ENCODE measurements at regions not wholly inside any gene's neighbourhood (a gene's known extent, or its start where the extent isn't known, plus 50 kb on each side); places are given as distances from the start of the nearest gene placed in this dataset.
"Not testable (repeated sequence)": the region's sequence is repeated elsewhere in the genome, so short reads cannot be mapped to it uniquely, and the experiment has no call there.

GRCh38 chr2:129798626-129799025, 180.8 kb upstream of the RAB6C start:
- DNase-seq: no peak
- H3K27me3 Mint-ChIP-seq (ENCODE audit: low read depth in 3 of 3): peaks cover 0 to 7% (median 2%) of the 10 kb centered on the region in 3 donors
- no peak overlapping the region for H3K4me3 Mint-ChIP-seq
- no peaks in the 10 kb centered on the region for H3K9me3 Mint-ChIP-seq
- H3K36me3 Mint-ChIP-seq: no peaks in the 10 kb centered on the region
- no peak overlapping the region for H3K27ac Mint-ChIP-seq
- H3K4me1 Mint-ChIP-seq: no peaks in the 10 kb centered on the region

- no peaks in the 10 kb centered on the region for H3K9me3 Mint-ChIP-seq
- peaks cover 0 to 7% (median 3%) of the 10 kb centered on the region in 3 donors for H3K27me3 Mint-ChIP-seq (ENCODE audit: low read depth in 3 of 3)
- no peaks in the 10 kb centered on the region for H3K36me3 Mint-ChIP-seq
- no peaks in the 10 kb centered on the region for H3K4me1 Mint-ChIP-seq
- no peak for DNase-seq
- H3K4me3 Mint-ChIP-seq: no peak overlapping the region
- no peak overlapping the region for H3K27ac Mint-ChIP-seq
These were observed 180.2 kb upstream of the RAB6C start for GRCh38 chr2:129799036-129799958.

- Mint-ChIP-seq H3K27me3 (ENCODE audit: low read depth in 3 of 3) (peaks cover 2 to 7% (median 4%) of the 10 kb centered on the region in 3 donors), H3K27ac (no peak overlapping the region), H3K9me3 (no peaks in the 10 kb centered on the region), H3K4me3 (no peak overlapping the region), H3K36me3 (no peaks in the 10 kb centered on the region), H3K4me1 (no peaks in the 10 kb centered on the region)
- no peak for DNase-seq
These were observed 179.2 kb upstream of the RAB6C start for GRCh38 chr2:129800285-129800684.

GRCh38 chr2:129800686-129801085, 178.8 kb upstream of the RAB6C start:
- Mint-ChIP-seq H3K4me1 (no peaks in the 10 kb centered on the region), H3K4me3 (no peak overlapping the region), H3K36me3 (no peaks in the 10 kb centered on the region), H3K27me3 (ENCODE audit: low read depth in 3 of 3) (peaks cover 2 to 7% (median 4%) of the 10 kb centered on the region in 3 donors), H3K27ac (no peak overlapping the region), H3K9me3 (no peaks in the 10 kb centered on the region)
- no peak for DNase-seq

DNA sequence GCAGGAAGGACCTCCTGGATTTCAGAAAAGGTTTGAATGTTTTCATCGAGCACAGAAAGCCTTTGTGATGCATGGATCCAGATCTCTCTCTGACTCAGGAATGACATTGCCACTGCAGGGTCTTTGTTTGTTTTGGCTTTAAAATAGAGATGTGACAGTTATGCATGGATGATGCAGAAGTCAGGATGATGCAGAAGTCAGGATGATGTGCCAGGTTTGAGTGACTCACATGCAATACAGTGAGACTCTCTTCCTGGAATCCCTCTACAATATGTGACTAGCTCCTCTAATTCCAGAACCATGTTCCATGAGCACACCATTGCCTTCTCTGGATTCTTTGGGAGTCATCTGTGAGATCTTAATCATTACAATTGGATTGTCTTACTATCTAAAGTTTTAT, 177.9 kb upstream of the RAB6C start:
- no peak overlapping the region for H3K4me3 Mint-ChIP-seq

GRCh38 chr2:129802290-129802689, 177.2 kb upstream of the RAB6C start:
- no peaks in the 10 kb centered on the region for H3K9me3 Mint-ChIP-seq
- peaks cover 2 to 7% (median 4%) of the 10 kb centered on the region in 3 donors for H3K27me3 Mint-ChIP-seq (ENCODE audit: low read depth in 3 of 3)
- no peak overlapping the region for H3K4me3 Mint-ChIP-seq
- DNase-seq: no peak
- H3K4me1 Mint-ChIP-seq: no peaks in the 10 kb centered on the region
- H3K36me3 Mint-ChIP-seq: no peaks in the 10 kb centered on the region
- no peak overlapping the region for H3K27ac Mint-ChIP-seq

More for the DNA sequence above, 177.9 kb upstream of the RAB6C start:
- H3K27ac Mint-ChIP-seq: no peak overlapping the region
- H3K36me3 Mint-ChIP-seq: no peaks in the 10 kb centered on the region
- no peaks in the 10 kb centered on the region for H3K4me1 Mint-ChIP-seq
- no peaks in the 10 kb centered on the region for H3K9me3 Mint-ChIP-seq
- DNase-seq: no peak
- peaks cover 2 to 7% (median 4%) of the 10 kb centered on the region in 3 donors for H3K27me3 Mint-ChIP-seq (ENCODE audit: low read depth in 3 of 3)

DNA sequence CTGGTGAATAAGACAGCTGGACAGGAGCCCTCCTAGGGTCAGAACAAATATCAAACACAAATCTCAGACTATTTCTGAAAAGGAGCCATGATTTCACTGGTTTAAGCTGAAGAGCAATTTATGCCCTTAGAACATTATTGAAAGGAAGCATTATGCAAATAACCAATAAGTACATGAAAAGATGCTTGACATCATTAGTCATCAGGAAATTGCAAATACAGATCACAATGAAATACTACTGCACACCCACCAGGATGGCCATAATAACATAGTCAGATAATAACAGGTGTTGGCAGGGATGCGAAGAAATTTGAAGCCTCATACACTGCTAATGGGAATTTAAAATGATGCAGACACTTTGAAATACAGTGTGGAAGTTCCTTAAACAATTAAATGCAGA, 176.4 kb upstream of the RAB6C start:
- Mint-ChIP-seq H3K9me3 (no peaks in the 10 kb centered on the region), H3K27ac (no peak overlapping the region), H3K36me3 (no peaks in the 10 kb centered on the region), H3K27me3 (ENCODE audit: low read depth in 3 of 3) (peaks cover 2 to 7% (median 4%) of the 10 kb centered on the region in 3 donors), H3K4me1 (no peaks in the 10 kb centered on the region), H3K4me3 (no peak overlapping the region)
- DNase-seq: no peak

- Mint-ChIP-seq H3K4me1 (no peaks in the 10 kb centered on the region), H3K27me3 (ENCODE audit: low read depth in 3 of 3) (peaks cover 2 to 7% (median 4%) of the 10 kb centered on the region in 3 donors), H3K9me3 (no peaks in the 10 kb centered on the region), H3K36me3 (no peaks in the 10 kb centered on the region), H3K4me3 (no peak overlapping the region), H3K27ac (no peak overlapping the region)
- no peak for DNase-seq
These were observed 175.6 kb upstream of the RAB6C start for GRCh38 chr2:129803871-129804270.

- H3K27me3 Mint-ChIP-seq (ENCODE audit: low read depth in 3 of 3): peaks cover 4 to 11% (median 6%) of the 10 kb centered on the region in 3 donors
- H3K9me3 Mint-ChIP-seq: no peaks in the 10 kb centered on the region
- no peaks in the 10 kb centered on the region for H3K36me3 Mint-ChIP-seq
- no peaks in the 10 kb centered on the region for H3K4me1 Mint-ChIP-seq
- H3K4me3 Mint-ChIP-seq: no peak overlapping the region
- DNase-seq: no peak
- H3K27ac Mint-ChIP-seq: no peak overlapping the region
These were observed 173.6 kb upstream of the RAB6C start for GRCh38 chr2:129805899-129806298.

DNA sequence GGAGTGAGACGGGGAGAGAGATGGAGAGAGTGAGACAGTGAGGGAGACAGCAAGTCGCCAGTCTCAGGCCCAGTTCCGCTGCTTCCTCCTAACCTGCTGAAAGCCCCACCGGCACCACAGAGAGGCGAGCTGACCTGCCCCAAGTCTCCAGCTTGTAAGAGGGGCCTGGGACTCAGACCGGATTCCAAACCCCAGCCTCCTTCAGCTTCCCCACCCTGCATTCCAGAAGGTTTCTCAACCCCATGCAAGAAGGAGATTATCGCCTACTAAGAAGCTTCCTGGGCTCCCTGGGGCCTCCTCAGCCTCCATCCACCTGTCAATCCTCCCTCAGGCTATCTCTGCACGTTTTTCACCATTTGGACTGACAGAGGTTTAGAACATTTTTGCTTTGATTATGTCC, 173.1 kb upstream of the RAB6C start:
- no peak overlapping the region for H3K4me3 Mint-ChIP-seq
- no peaks in the 10 kb centered on the region for H3K9me3 Mint-ChIP-seq
- H3K4me1 Mint-ChIP-seq: no peaks in the 10 kb centered on the region
- H3K36me3 Mint-ChIP-seq: no peaks in the 10 kb centered on the region
- DNase-seq: no peak
- H3K27ac Mint-ChIP-seq: no peak overlapping the region
- H3K27me3 Mint-ChIP-seq (ENCODE audit: low read depth in 3 of 3): peaks cover 5 to 12% (median 6%) of the 10 kb centered on the region in 3 donors

DNA sequence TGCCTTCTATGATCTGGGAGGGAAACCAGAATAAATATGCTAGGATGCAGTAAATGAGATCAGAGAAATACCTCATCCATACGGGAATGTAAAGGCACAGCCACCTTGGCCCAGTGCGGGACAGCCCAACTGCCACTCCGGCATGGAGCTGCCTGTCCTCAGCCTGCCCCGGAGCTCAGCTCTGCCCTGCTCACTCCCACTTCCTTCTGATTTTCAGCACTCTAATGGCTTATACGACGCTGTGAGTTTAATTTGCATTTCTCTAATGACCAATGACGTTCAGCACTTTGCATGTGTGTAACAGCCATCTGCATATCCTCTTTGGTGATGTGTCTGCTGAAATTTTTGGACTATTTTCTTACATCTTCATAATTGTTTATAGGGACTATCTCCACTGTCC, 172.5 kb upstream of the RAB6C start:
- Mint-ChIP-seq H3K4me3 (no peak overlapping the region), H3K4me1 (no peaks in the 10 kb centered on the region)

DNA sequence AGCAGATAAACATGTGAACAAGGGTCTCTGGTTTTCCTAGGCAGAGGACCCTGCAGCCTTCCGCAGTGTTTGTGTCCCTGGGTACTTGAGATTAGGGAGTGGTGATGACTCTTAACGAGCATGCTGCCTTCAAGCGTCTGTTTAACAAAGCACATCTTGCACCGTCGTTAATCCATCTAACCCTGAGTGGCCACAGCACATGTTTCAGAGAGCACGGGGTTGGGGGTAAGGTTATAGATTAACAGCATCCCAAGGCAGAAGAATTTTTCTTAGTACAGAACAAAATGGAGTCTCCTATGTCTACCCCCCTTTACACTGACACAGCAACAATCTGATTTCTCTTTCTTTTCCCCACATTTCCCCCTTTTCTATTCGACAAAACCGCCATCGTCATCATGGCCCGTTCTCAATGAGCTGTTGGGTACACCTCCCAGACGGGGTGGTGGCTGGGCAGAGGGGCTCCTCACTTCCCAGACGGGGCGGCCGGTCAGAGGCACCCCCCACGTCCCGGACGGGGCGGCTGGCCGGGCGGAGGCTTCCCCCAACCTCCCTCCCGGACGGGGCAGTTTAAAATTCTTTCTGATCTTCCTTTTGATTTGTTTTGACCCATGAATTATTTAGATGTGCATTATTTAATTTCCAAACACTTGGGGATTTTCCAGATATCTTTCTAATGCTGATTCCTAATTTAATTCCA, 171.7 kb upstream of the RAB6C start:
- H3K9me3 Mint-ChIP-seq, H3K4me1 Mint-ChIP-seq, DNase-seq, H3K36me3 Mint-ChIP-seq, H3K27ac Mint-ChIP-seq, H3K4me3 Mint-ChIP-seq: not testable (repeated sequence)
- H3K27me3 Mint-ChIP-seq (ENCODE audit: low read depth in 3 of 3): peaks cover 3 to 12% (median 6%) of the 10 kb centered on the region in 3 donors

More for the DNA sequence above, 172.5 kb upstream of the RAB6C start:
- no peak for DNase-seq
- H3K27me3 Mint-ChIP-seq (ENCODE audit: low read depth in 3 of 3): peaks cover 6 to 12% (median 6%) of the 10 kb centered on the region in 3 donors
- no peaks in the 10 kb centered on the region for H3K9me3 Mint-ChIP-seq
- no peaks in the 10 kb centered on the region for H3K36me3 Mint-ChIP-seq
- no peak overlapping the region for H3K27ac Mint-ChIP-seq

DNA sequence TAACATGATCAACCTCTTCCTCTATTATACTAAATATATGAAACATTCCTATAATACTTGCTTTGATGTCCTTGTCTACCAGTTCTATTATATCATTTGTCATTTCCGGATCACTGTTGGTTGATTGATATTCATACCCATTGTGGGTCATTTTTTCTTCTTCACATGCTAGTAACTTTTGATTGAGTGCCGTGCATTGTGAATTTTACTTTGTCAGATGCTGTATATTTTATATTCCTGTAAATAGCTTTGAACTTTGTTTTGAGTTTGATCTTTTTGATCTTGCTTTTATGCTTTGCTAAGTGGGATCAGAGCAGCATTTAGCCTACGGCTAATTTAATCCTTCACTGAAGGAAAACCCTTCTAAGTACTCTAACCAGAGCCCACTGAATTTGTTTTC, 168.9 kb upstream of the RAB6C start:
- Mint-ChIP-seq H3K27ac (no peak overlapping the region), H3K4me1 (no peaks in the 10 kb centered on the region), H3K27me3 (ENCODE audit: low read depth in 3 of 3) (peaks cover 3 to 9% (median 4%) of the 10 kb centered on the region in 3 donors), H3K9me3 (peaks cover 0 to 14% (median 3%) of the 10 kb centered on the region in 6 donors), H3K4me3 (no peak overlapping the region), H3K36me3 (no peaks in the 10 kb centered on the region)
- DNase-seq: no peak

- H3K9me3 Mint-ChIP-seq: peaks cover 0 to 14% (median 3%) of the 10 kb centered on the region in 6 donors
- H3K27ac Mint-ChIP-seq: no peak overlapping the region
- no peaks in the 10 kb centered on the region for H3K4me1 Mint-ChIP-seq
- peaks cover 5 to 10% (median 6%) of the 10 kb centered on the region in 3 donors for H3K27me3 Mint-ChIP-seq (ENCODE audit: low read depth in 3 of 3)
- H3K4me3 Mint-ChIP-seq: no peak overlapping the region
- DNase-seq: peak in 1 of 3 donors; percentile 8
- no peaks in the 10 kb centered on the region for H3K36me3 Mint-ChIP-seq
These were observed 167.4 kb upstream of the RAB6C start for GRCh38 chr2:129812071-129812470.
